Neural progenitor cell (in vitro differentiated cells): ENCODE measurements at regions not wholly inside any gene's neighbourhood (a gene's known extent, or its start where the extent isn't known, plus 50 kb on each side); places are given as distances from the start of the nearest gene placed in this dataset.

ENCODE experiments used
- EZH2 ChIP-seq: fragments of 200-600 bp; sonication (generic); IDR thresholded peaks from 2 replicates; pipeline ENCODE4 v1.6.1; 2017; ENCODE audit warnings: antibody characterized with exemption, mild to moderate bottlenecking, moderate library complexity
- EZH2phosphoT487 ChIP-seq: fragments of 200-600 bp; sonication (generic); IDR thresholded peaks from 2 replicates; pipeline ENCODE4 v1.6.1; 2017; ENCODE audit warnings: antibody characterized with exemption
- TF ChIP-seq, protein P1 (sequence below): fragments of 200-600 bp; sonication (generic); IDR thresholded peaks from 2 replicates; pipeline ENCODE4 v1.5.1; 2017; ENCODE audit warnings: antibody characterized with exemption, mild to moderate bottlenecking

DNA sequence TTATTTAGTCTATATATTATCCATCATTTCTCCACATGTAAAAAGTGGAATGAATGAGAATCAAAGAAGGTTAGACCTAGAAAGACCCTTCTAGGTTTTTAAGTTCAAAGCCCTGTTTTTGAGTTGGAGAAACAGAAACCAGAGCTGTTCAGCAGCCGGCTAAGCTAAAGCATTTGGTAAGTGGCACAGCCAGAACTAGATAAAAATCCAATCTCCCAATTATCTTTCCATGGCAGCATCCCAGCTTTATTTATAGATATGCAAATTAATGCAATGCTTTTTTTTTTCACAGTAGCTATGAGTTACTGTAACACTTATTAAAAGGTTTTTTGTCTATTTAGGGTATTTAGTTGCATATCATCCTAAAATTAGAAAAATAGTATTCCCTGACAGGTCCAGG is 85.1 kb downstream of the NIBAN1 start:
- TF ChIP-seq, protein P1, sequence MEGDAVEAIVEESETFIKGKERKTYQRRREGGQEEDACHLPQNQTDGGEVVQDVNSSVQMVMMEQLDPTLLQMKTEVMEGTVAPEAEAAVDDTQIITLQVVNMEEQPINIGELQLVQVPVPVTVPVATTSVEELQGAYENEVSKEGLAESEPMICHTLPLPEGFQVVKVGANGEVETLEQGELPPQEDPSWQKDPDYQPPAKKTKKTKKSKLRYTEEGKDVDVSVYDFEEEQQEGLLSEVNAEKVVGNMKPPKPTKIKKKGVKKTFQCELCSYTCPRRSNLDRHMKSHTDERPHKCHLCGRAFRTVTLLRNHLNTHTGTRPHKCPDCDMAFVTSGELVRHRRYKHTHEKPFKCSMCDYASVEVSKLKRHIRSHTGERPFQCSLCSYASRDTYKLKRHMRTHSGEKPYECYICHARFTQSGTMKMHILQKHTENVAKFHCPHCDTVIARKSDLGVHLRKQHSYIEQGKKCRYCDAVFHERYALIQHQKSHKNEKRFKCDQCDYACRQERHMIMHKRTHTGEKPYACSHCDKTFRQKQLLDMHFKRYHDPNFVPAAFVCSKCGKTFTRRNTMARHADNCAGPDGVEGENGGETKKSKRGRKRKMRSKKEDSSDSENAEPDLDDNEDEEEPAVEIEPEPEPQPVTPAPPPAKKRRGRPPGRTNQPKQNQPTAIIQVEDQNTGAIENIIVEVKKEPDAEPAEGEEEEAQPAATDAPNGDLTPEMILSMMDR = no peak
- no peak for TF ChIP-seq EZH2
- no peak for TF ChIP-seq EZH2phosphoT487
